Omental fat pad (tissue), 3 donors: ENCODE measurements at regions not wholly inside any gene's neighbourhood (a gene's known extent, or its start where the extent isn't known, plus 50 kb on each side); places are given as distances from the start of the nearest gene placed in this dataset.

Experiments
- ATAC-seq: fragments of 150-250 bp; one replicate; pipeline ENCODE4 v1.9.1; 2016; ENCODE audit warnings: mild to moderate bottlenecking, moderate library complexity; ENCODE audit not compliant: low FRiP score
- DNase-seq: peaks from one replicate; pipeline ENCODE4 v3.0.0-alpha.2; 2019; ENCODE audit warnings: low spot score
- TF ChIP-seq, protein P1 (sequence below), 3 donors: fragments of 450-650 bp; IDR thresholded peaks; one replicate each; pipeline ENCODE4 v1.5.1; 2016 to 2017; ENCODE audit warnings: antibody characterized with exemption in 3 of 3, mild to moderate bottlenecking in 3 of 3, moderate library complexity in 2 of 3

DNA sequence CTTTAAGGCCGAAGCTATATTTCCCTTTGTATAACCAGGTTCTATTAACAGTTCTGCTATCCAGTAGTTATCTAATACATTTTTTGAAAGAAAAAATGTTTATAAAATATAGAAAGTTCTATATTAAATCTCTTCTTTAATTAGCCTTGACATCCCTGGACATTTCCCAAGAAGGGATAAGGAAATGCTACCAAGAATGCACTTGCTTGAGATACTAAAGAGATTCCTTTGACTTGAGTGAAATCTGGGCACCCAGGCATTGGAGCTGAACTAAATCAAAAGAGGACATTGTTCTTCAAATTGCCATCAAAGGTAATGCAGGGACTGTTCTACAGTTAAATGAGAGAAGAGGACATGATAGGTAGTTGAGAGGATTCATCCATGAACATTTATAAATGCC, 535.9 kb upstream of the FAT3 start:
- ATAC-seq (no peak), DNase-seq (no peak)

DNA sequence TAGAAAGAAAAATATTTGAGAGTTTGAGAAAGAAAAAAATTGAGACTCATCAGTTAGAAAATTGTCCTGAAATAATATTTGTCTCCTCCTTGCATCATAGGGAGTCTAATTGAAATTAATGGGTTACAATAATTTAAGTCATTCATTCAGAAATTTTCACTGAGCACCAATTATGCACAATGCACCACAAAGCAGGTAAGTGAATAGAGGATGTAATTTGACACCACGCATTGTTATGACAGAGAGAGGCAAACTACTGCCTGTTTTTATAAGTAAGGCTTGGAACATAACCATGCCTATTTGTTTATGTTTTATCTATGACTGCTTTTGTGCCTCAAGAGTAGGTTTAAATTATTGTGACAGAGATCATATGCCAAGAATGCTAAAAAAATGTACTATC, 537.9 kb upstream of the FAT3 start:
- ATAC-seq (no peak), DNase-seq (no peak)
- TF ChIP-seq, protein P1, sequence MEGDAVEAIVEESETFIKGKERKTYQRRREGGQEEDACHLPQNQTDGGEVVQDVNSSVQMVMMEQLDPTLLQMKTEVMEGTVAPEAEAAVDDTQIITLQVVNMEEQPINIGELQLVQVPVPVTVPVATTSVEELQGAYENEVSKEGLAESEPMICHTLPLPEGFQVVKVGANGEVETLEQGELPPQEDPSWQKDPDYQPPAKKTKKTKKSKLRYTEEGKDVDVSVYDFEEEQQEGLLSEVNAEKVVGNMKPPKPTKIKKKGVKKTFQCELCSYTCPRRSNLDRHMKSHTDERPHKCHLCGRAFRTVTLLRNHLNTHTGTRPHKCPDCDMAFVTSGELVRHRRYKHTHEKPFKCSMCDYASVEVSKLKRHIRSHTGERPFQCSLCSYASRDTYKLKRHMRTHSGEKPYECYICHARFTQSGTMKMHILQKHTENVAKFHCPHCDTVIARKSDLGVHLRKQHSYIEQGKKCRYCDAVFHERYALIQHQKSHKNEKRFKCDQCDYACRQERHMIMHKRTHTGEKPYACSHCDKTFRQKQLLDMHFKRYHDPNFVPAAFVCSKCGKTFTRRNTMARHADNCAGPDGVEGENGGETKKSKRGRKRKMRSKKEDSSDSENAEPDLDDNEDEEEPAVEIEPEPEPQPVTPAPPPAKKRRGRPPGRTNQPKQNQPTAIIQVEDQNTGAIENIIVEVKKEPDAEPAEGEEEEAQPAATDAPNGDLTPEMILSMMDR (IDR thresholded peaks at IDR 0.05) = no peak

More for the DNA sequence above, 535.9 kb upstream of the FAT3 start:
- TF ChIP-seq, protein P1 (IDR thresholded peaks at IDR 0.05) = no peak

DNA sequence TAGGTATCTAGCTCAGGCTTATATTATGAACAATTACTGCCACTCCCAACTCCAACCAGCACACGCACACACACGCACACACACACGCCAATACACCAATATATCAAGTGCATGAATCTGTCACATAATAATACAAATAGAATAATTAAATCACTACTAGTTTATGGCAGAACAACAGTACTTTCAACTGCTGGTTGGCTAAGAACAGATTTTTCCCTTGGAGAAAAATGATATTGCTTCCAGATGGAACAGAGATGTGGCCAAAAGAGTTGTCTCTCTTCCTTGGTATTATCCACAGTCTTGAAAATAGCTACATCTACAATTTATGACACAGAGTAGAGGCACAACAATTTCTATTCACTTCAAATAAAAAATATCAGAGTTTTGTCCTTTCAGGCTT, 538.3 kb upstream of the FAT3 start:
- TF ChIP-seq, protein P1 (IDR thresholded peaks at IDR 0.05) = no peak
- ATAC-seq = no peak

DNA sequence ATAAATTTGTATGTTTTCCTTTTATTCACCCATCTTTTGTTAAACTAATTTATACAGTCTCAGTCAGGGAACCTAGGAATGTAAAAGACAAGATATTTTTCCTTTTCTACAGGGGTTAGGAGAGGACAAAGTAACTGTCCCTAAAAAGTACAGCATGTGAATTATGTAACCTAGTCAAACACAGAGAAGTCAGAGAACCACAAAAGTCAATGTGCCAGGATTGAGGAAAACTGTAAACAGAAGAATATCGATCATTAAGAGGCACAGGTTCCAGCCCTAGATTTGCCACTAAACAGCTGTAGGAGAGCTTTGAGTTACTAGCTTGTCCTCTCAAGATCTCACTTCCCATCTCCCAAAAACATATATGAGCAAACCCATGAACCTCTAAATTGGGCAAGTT, 550.9 kb upstream of the FAT3 start:
- TF ChIP-seq, protein P1 (IDR thresholded peaks at IDR 0.05) = no peak
- DNase-seq (no peak), ATAC-seq (no peak)

More for the DNA sequence above, 538.3 kb upstream of the FAT3 start:
- DNase-seq = no peak

DNA sequence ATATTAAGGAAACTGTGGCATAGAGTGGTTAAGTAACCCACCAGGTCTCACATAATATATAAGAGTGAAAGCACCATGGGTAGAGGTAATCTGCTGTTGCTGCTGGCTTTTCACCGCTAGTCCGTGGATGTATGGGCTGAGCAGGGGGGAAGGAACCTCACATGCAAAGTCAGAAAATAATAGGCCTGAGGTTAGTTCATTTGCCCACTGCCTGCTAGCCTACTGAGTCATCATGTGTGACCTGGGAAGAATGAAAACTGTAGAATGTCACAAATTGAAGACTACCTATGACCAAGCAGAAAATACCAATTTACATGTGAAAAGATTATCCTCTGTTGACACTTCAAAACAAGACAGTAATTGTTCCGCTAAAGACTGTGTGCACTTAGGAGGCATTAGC, 560.1 kb upstream of the FAT3 start:
- ATAC-seq (no peak), DNase-seq (no peak)
- TF ChIP-seq, protein P1 (IDR thresholded peaks at IDR 0.05) = no peak

DNA sequence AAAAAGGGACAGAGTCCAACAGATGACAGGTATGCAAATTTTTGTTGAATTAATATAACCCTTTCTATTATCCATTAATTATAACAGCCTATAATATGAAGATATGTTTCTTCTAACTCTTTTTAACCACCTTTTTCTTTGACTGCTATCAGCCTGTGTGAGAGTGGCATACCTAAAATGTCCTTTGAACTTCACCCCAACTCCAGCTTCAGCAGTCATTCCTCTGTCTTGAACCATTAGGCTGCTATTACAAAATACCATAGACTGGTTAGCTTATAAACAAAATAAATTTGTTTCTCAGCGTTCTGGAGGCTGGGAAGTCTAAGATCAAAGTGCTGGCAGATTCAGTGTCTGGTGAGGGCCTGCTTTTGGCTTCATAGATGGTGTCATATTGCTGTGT, 564.6 kb upstream of the FAT3 start:
- TF ChIP-seq, protein P1 (IDR thresholded peaks at IDR 0.05) = no peak
- ATAC-seq (no peak), DNase-seq (no peak)

DNA sequence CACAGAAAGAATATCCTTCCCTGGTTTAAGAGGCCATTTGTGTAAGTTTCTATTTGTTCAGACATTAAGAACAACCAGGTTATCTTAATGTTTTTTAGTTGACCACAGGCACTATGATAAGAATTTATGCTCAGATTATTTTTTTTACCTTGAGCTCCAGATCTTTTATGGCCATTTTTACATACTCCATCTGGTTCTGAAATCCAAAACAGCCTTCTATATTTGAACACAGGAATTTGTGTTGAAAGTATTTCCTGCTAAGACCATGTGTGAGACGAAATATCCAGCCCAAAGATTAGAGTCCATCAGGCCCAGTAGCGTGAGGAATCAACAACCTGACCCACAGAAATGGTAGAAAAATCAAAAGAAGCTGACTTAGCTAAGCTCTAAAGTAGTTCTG, 569.9 kb upstream of the FAT3 start:
- ATAC-seq (no peak), DNase-seq (no peak)
- TF ChIP-seq, protein P1 (IDR thresholded peaks at IDR 0.05) = no peak
